ENCODE measurements at regions not wholly inside any gene's neighbourhood (a gene's known extent, or its start where the extent isn't known, plus 50 kb on each side); places are given as distances from the start of the nearest gene placed in this dataset.
A peak's percentile ranks its signal among the peaks of the same experiment; 100 is the strongest.

- no peak for TF ChIP-seq ZNF408 (CRISPR knock-in tag; IDR thresholded peaks at IDR 0.05; ENCODE audit: low read depth)
- no peak for TF ChIP-seq XRCC3 (IDR thresholded peaks at IDR 0.05)
- TF ChIP-seq BMI1 (IDR thresholded peaks at IDR 0.05; ENCODE audit: low read length), result no peak
- TF ChIP-seq NONO (IDR thresholded peaks at IDR 0.05; ENCODE audit: low read depth in 2 of 2, low read length in 1 of 2), result no peak
- peak; percentile 53; the same call in 1 of the 2 replicates for TF ChIP-seq PML (IDR thresholded peaks at IDR 0.05; ENCODE audit: low read length)
- no peak for TF ChIP-seq FOXJ3 (CRISPR knock-in tag; IDR thresholded peaks at IDR 0.05)
- TF ChIP-seq CCAR2 (IDR thresholded peaks at IDR 0.05; ENCODE audit: low read depth, low read length), result no peak
- TF ChIP-seq DLX4 (CRISPR knock-in tag; IDR thresholded peaks at IDR 0.05), result no peak
- no peak for TF ChIP-seq TEAD1 (CRISPR knock-in tag; IDR thresholded peaks at IDR 0.05)
- no peak for TF ChIP-seq GTF2E2 (tag; IDR thresholded peaks at IDR 0.05)
- peak; percentile 63; the same call in 1 of the 2 replicates for TF ChIP-seq ZBTB2 (IDR thresholded peaks at IDR 0.05)
- TF ChIP-seq ZHX1 (conservative IDR thresholded peaks at IDR 0.05; ENCODE audit: low read length), result no peak
- TF ChIP-seq KAT8 (IDR thresholded peaks at IDR 0.05; ENCODE audit: low read depth), result no peak
- TF ChIP-seq ZNF766 (CRISPR knock-in tag; conservative IDR thresholded peaks at IDR 0.05), result no peak
- no peak for TF ChIP-seq XRCC4 (IDR thresholded peaks at IDR 0.05; ENCODE audit: extremely low read depth, insufficient read depth, insufficient read length)
- TF ChIP-seq HDGF (IDR thresholded peaks at IDR 0.05), result no peak
- no peak for TF ChIP-seq TAF1 (IDR thresholded peaks at IDR 0.05; ENCODE audit: control insufficient read depth, extremely low read depth, insufficient read depth, low read length, severe bottlenecking)
- TF ChIP-seq MAZ (CRISPR knock-in tag; conservative IDR thresholded peaks at IDR 0.05 in 1 of 2, IDR thresholded peaks at IDR 0.05 in 1 of 2), result peak in 1 of 2 experiments; percentile 36; a peak in 1 of 4 replicates
- no peak for TF ChIP-seq MED1 (CRISPR knock-in tag; IDR thresholded peaks at IDR 0.05; ENCODE audit: borderline replicate concordance)
- peak; percentile 45; the same call in 1 of the 2 replicates for TF ChIP-seq ZNF263 (CRISPR knock-in tag; IDR thresholded peaks at IDR 0.05; ENCODE audit: borderline replicate concordance)
- no peak for TF ChIP-seq DEAF1 (CRISPR knock-in tag; IDR thresholded peaks at IDR 0.05)
- TF ChIP-seq MCM3 (IDR thresholded peaks at IDR 0.05), result no peak
- TF ChIP-seq IRF1 (CRISPR knock-in tag; IDR thresholded peaks at IDR 0.05; ENCODE audit: borderline replicate concordance), result no peak
Measured at GRCh38 chr6:43986177-43986825, 141.0 kb downstream of the MRPL14 start (continued).

All from K562 (cell line).